VCaP (cell line): ENCODE measurements at regions not wholly inside any gene's neighbourhood (a gene's known extent, or its start where the extent isn't known, plus 50 kb on each side); places are given as distances from the start of the nearest gene placed in this dataset.

ENCODE experiments used
- H3K27ac ChIP-seq: fragments of 450-650 bp; 2 replicates; pipeline ENCODE4 v1.5.1; 2017
- TF ChIP-seq, protein P1 (sequence below): fragments of 450-650 bp; conservative IDR thresholded peaks from 2 replicates; pipeline ENCODE4 v1.5.1; 2017; ENCODE audit warnings: mild to moderate bottlenecking, moderate library complexity

DNA sequence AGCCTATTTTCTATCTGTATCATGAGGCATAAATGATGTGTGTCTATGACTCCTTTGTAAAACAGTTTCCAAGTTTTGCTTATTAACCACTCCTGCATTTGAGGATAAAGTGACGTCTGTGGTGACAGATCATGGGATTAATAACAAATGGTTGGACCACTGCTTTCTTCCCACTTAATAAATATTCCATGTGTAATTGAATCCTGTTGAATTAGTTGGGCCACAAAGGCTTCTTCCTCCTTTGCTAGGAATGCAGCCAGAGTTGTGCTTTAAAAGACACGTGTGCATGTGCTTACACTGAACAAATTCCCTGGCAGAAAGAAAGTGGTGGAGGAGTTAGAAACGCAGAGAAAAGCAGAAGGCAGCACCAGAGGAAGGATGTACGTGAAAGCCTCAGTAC lies 150.2 kb downstream of the ACTBL2 start:
- H3K27ac ChIP-seq: no peak overlapping the region
- TF ChIP-seq, protein P1, sequence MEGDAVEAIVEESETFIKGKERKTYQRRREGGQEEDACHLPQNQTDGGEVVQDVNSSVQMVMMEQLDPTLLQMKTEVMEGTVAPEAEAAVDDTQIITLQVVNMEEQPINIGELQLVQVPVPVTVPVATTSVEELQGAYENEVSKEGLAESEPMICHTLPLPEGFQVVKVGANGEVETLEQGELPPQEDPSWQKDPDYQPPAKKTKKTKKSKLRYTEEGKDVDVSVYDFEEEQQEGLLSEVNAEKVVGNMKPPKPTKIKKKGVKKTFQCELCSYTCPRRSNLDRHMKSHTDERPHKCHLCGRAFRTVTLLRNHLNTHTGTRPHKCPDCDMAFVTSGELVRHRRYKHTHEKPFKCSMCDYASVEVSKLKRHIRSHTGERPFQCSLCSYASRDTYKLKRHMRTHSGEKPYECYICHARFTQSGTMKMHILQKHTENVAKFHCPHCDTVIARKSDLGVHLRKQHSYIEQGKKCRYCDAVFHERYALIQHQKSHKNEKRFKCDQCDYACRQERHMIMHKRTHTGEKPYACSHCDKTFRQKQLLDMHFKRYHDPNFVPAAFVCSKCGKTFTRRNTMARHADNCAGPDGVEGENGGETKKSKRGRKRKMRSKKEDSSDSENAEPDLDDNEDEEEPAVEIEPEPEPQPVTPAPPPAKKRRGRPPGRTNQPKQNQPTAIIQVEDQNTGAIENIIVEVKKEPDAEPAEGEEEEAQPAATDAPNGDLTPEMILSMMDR: no peak

DNA sequence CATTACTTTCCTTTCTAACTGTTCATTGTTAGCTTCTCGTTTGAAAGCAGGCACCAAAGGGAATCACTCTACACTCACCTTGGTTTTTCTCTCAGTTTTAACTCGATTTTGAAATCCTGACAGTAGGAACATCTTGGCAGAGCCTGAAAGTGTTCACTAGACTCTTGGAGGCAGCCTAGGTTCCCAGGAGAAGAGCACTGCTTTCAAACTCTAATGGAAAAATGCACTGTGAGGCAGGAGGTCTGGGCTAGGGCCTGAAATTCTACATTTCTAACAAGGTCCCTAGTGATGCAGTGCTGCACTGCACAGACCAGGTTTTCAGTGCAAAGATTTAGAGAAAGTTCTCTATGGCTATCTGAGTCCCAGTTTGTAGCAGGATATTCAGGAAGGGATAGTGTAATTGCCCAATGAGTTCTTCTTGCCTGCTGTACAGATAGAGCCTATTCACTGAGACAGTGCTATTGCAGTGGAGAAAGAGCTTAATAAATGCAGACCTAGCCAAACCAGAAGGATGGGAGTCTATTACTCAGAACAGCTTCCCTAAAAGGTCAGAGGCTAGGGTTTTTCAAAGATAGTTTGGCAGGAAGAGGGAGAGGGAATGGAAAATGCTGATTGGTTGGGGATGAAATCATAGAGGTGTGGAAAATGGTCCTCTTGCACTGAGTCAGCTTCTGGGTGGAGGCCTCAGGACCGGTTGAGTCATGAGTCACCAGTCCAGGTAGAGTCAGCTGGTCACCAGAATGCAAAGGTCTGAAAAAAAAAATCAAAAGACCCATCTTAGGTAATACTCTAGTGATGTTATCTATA lies 153.9 kb downstream of the GPBP1 start:
- TF ChIP-seq, protein P1: no peak
- H3K27ac ChIP-seq: no peak overlapping the region

DNA sequence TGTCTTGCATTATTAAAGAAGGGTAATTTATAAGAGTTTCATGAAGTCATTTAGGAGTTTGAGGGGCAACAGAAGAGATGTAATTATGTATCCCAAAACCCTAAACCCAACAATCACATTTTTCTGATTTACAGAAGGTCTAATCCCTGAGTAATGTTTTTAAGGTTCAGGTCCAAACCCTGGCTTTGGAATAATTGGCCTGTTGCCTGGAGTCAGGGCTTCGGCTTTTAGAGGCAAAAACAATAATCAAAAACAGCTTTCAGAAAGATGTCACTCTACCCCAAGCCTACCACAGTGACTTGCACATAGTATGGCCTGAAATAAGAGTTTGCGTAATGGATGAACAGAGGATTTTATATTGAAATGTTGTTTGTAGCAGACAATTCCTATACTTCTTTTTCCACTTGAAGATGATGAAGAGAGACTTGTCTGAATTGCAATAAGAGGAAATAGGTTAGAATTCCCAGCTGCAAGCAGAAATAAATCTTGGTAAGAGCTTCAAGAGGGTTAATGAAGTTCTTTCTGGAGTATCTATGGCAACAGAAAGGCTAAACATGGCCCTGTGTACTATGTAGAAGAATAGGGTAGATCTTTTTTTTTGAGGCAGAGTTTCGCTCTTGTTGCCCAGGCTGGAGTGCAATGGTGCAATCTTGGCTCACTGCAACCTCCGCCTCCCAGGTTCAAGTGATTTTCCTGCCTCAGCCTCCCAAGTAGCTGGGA lies 152.0 kb downstream of the GPBP1 start:
- H3K27ac ChIP-seq: no peak overlapping the region
- TF ChIP-seq, protein P1: no peak

DNA sequence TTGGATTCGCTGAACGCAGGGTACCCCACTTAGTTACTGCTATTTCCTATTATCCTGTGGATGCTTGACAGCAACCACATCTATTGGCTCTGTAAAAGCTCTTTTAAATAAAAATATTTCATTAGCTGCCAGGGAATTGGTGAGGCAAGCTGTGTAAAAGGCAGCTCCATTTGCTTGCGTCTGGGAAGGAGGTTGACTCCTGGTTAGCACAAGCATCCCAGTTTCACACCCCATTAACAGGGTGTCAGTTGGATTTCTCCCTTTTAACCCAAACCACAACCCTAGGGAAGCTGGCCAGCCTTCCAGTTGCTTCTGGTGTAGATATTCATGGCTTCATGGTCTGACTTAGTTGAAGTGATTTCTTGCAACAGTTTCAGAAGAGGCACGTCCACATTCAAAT lies 151.0 kb downstream of the GPBP1 start:
- TF ChIP-seq, protein P1: no peak
- no peak overlapping the region for H3K27ac ChIP-seq

DNA sequence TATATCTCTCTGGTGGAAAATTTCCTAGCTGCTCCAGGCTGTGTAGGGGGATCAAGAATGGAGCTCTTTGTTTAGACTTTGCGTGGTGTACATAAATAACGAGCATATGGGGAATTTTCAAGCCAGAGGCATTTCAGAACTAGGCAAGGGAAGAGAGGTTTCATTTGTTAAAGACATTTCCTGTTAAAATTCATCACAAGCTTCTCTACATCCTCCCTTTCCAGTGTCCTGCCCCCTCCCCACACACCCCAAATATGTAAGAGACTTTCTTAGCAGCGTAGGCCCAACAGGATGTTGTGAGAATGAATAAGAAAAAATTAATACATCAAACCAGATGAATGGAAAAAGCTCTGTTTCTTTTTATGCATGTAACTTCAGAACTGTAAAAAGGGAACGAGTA lies 150.3 kb downstream of the GPBP1 start:
- TF ChIP-seq, protein P1: no peak
- H3K27ac ChIP-seq: no peak overlapping the region

DNA sequence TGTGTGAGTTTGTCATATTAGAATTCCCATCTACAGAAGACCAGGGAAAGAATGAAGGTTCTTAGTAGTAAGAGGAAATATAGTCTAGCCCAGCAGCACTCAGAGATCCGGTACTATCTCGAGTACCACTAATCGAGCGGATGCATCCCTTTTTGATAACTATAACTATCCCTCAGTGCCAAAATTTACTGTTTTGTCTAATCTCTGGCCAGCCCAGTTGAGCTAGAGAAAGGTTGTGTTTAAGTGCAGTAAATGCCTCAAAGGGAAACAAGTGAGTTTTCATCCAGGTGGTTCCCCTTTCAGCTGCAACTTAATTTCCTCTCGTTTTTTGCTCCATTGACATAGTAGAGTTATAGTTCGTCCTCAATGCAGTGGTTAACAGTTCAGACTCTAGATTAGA lies 146.7 kb downstream of the GPBP1 start:
- TF ChIP-seq, protein P1: no peak
- no peak overlapping the region for H3K27ac ChIP-seq

DNA sequence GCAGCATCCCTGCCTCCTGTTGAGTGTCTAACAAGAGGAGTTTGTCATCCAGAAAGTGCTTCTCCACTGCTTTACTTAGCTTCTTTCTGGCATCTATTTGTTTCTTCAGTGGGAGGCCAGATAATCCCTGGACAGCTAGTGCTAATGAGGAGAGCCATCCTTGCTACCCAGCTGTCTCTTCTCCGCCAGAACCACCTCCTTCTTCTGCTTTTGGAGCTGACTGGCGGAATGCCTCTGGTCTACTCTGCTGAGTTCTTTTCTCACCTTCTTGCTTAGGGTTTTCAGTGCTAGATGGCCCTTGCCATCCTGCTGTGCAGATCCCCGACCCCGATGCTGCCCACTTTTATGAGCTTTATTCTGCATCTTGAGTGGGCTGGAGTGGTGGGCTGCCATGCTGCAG lies 145.8 kb downstream of the GPBP1 start:
- no peak overlapping the region for H3K27ac ChIP-seq
- TF ChIP-seq, protein P1: no peak
